GM19397 (cell line): ENCODE measurements at regions not wholly inside any gene's neighbourhood (a gene's known extent, or its start where the extent isn't known, plus 50 kb on each side); places are given as distances from the start of the nearest gene placed in this dataset.
"Not testable (repeated sequence)": the region's sequence is repeated elsewhere in the genome, so short reads cannot be mapped to it uniquely, and the experiment has no call there.

Experiments
- ATAC-seq: cut with Tn5 transposase; IDR thresholded peaks from one replicate; pipeline ENCODE4 v1.9.1; 2021; ENCODE audit warnings: mild to moderate bottlenecking, moderate library complexity; ENCODE audit not compliant: unreplicated experiment

DNA sequence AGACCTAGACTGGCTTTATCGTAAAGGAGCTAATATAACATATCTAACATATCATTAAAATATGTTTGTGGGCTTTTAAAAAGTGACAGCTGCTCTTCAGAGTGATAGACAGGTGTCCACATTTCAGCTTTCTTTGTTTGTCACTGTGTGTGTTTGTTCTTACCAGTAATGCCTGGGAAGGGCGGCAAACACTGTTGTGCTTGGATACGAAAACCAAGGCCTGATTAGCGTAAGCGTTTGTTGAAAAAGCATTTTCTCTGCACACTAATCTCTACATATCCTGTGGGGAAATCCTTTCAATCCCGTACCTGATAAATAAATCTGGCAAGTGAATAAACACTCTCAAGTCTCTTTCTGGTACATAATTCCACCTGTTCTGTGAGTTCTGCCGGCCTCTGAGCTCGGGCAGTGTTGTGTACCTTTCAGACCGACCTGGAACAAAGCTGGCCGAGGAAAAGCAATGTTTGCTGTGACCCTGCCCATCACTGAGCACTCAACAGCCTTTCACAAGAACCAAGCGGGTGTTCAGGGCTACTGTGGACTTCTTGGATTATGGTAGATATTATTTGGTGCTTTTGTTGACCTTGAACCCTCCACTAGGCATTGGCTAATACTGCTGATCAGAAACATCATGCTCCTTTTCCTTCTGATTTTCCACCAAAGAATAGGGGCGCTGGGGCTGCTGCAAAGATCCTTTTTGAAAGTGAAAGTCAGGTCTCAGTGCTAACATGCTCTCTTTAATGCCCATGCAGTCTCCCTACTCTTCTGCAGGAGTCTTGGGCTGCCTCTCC, 100.4 kb downstream of the CD83 start:
- no peak for ATAC-seq

GRCh38 chr6:14218519-14218800, 100.9 kb downstream of the CD83 start:
- ATAC-seq: no peak

DNA sequence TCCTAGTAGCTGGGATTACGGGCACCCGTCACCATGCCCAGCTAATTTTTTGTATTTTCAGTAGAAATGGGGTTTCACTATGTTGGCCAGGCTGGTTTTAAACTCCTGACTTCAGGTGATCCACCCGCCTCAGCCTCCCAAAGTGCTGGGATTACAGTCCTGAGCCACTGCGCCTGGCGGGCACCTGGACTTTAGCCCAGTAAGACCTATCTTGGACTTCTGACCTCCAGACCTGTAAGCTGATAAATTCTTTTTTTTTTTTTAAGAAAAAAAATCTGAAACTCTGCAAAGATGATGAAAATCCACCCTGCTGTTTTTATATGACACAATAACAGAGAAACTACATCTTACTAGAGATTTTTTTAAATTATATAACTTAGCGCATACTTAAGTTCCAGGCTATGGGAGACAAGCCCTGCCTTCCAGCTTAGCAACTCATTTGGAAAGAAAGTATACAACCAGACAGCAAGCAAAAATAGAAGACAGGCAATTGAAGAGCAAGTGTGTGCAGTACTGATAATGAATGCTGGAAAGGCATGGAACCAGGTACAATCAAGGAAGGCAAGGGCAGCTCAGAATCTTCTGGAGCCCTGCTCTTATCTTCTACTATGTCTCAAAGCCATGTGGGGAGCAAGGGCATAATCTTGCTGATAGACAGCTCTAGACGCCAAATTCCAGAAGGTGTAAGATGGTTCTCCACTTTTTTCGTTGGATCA, 104.2 kb downstream of the CD83 start:
- ATAC-seq: no peak

DNA sequence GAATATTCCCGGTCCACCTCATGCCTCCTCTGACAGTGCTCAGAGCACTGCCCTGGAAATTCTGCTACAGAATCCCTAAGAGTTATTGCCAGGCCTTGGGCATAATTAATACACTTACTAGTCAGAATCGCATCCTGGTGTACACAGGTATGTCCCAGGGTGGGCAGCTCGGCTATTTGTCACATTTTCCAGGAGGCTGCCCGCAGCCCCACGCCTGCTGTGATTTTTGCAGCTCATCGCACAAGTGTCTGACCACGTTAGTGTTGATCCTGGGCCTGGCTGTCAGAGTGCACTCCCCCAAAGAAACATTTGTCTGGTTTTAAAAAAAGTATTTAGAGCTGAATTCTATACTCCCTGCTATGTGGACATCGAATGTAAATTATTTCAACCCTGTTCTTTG, 105.4 kb downstream of the CD83 start:
- no peak for ATAC-seq

- ATAC-seq: no peak
Observed at GRCh38 chr6:14224359-14225103, 107.0 kb downstream of the CD83 start.

DNA sequence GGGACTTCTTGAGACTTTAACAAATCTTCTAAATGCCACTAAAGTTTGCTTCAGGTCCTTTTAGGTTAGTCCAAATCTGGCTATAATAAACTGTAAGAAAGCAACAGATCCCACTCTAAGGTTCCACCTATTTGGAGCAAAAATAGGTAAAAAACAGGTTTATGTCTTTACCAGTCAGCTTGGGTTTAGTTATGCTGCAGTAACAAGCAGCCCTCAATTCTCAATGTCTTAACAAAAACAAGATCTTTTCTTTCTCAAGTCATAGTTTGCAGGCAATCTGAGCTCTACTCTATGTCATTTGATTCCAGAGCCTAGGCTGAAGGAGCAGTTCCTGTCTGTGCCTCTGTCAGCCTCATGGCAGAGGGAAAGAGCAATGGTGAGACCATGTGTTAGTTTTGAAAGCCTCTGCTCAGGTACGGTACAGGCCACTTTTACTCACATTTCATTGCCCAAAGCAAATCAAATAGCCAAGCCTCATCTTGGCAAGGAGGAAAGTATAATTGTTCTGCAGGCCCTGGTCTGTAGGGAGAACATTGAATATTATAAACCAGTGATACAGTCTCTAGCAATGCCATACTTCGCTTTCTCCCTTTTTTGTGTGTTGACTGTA, 108.6 kb downstream of the CD83 start:
- no peak for ATAC-seq

- no peak for ATAC-seq
Observed at GRCh38 chr6:14228571-14228970, 111.0 kb downstream of the CD83 start.

GRCh38 chr6:14231071-14231483, 113.5 kb downstream of the CD83 start:
- ATAC-seq: no peak

DNA sequence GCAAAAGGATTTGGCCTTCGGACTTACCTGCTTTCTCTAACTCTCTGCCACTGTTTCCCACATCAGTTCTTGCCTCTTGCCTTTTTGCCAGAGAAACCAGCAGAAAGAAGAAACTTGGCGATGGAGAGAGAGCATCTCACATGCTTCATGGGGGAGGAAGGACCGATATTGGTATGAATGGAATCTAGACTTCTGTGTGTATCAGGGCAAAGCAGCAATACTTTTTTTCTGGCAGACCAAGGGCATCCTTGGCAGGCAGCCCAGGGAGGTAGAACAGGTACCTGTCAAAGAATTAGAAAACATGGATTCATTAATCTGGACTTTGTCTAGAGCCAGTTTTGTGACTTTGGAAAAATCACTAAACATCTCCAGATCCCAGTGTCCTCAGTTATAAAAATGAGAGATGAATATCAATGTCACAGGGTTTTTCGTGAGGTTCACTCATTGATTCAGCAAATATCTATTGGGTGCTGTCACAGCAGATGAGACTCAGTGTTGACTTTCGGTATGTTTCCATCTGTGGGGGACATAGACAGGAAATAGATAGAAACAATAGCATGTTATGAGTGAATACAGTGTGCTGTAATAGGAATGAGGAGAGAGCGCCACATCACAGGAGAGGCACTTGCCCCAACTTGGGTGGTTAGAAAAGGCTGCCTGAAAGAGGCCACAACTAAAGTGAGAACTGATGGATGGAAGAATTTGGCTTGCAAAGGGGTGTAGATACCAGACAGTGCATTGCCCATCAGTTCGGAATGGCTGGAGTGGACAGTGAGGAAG, 114.1 kb downstream of the CD83 start:
- no peak for ATAC-seq

GRCh38 chr6:14232889-14233288, 115.3 kb downstream of the CD83 start:
- ATAC-seq: no peak

- no peak for ATAC-seq
Observed at GRCh38 chr6:14235653-14236356, 118.2 kb downstream of the CD83 start.

DNA sequence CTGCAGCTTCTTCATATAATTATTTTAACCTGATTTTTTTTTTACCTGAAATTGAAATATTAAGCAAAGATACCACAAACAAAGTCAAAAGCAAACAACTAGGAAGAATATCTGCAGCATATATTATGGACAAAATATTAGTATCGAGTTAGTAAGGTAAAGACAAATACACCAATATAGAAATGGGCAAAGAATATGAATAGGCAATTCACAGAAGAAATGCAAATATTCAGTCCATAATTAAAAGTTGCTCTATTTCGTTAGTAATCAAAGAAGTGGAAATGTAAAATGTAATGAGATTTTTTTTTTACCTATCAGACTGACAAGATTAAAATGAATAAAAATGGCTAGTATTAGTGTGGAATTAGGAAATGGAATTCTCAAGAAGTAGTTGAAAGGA, 121.5 kb downstream of the CD83 start:
- ATAC-seq: no peak

DNA sequence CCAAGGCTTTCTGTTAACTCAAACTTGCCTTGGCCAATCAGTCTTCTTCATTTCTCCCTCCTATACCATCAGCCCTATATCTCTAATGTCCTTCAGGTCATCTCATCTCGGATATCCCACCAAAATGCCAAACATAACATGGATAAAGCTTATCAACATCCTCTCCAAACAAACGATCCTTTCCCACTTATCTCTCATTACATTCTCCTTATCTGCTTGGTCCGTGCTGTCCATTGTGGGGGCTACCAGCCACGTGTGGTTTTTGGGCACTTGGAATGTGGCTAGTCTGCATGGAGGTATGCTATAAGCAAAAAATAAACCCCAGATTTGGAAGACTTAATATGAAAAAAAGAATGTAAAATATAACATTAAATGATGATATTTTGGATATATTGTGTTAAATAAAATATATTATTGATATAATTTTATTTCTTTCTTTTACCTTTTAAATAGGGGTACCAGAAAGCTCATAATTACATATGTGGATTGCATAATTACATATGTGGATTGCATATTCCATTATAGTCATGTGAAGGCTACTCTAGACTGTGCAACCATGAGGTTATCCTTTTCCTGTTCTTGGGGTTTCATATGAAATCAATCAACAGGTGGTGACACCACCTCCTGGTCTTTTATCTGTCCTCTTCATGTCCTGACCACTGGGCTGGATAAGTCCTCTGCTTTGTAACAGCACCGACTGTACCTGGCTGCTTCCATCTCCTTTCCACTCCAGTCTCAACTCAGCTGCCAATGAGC, 123.0 kb downstream of the CD83 start:
- ATAC-seq: no peak

GRCh38 chr6:14241255-14242070, 123.9 kb downstream of the CD83 start:
- ATAC-seq: no peak

- not testable (repeated sequence) for ATAC-seq
Observed at GRCh38 chr6:14242912-14243311, 125.3 kb downstream of the CD83 start.

GRCh38 chr6:14243597-14243996, 126.0 kb downstream of the CD83 start:
- ATAC-seq: no peak

GRCh38 chr6:14246876-14247275, 129.3 kb downstream of the CD83 start:
- ATAC-seq: no peak

- no peak for ATAC-seq
Observed at GRCh38 chr6:14250573-14250972, 133.0 kb downstream of the CD83 start.
